Ishikawa (cell line): ENCODE measurements at regions not wholly inside any gene's neighbourhood (a gene's known extent, or its start where the extent isn't known, plus 50 kb on each side); places are given as distances from the start of the nearest gene placed in this dataset.

ENCODE experiments used
- FOXM1 ChIP-seq: IDR thresholded peaks from 2 replicates; pipeline ENCODE4 v1.6.1; 2012; ENCODE audit warnings: low read depth, borderline replicate concordance
- MAX ChIP-seq: IDR thresholded peaks from 2 replicates; pipeline ENCODE4 v1.6.1; 2012
- NFIC ChIP-seq: IDR thresholded peaks from 2 replicates; pipeline ENCODE4 v1.6.1; 2012
- REST ChIP-seq: IDR thresholded peaks from 2 replicates; pipeline ENCODE4 v1.6.1; 2012; ENCODE audit warnings: low read depth, mild to moderate bottlenecking
- TAF1 ChIP-seq: IDR thresholded peaks from 2 replicates; pipeline ENCODE4 v1.6.1; 2012; ENCODE audit warnings: low read depth, mild to moderate bottlenecking
- YY1 ChIP-seq: IDR thresholded peaks from 2 replicates; pipeline ENCODE4 v1.6.1; 2012; ENCODE audit warnings: low read depth

GRCh38 chr2:219918254-219918653 lies 290.8 kb downstream of the SLC4A3 start:
- TF ChIP-seq REST (no peak), MAX (no peak), NFIC (no peak), YY1 (no peak), TAF1 (no peak), FOXM1 (no peak)
